GM23338 (cell line): ENCODE measurements at regions not wholly inside any gene's neighbourhood (a gene's known extent, or its start where the extent isn't known, plus 50 kb on each side); places are given as distances from the start of the nearest gene placed in this dataset.

Source experiments
- ATAC-seq: fragments of 200-7000 bp; cut with Tn5 transposase; 3 replicates; pipeline ENCODE4 v1.9.1; 2020
- DNase-seq: peaks from one replicate; pipeline ENCODE4 v3.0.0-alpha.2; 2015; ENCODE audit warnings: low spot score
- H2AFZ ChIP-seq: fragments of 200-600 bp; sonication (generic); 2 replicates; pipeline ENCODE4 v1.8.0; 2016; ENCODE audit warnings: antibody characterized with exemption, mild to moderate bottlenecking, moderate library complexity
- H3F3A ChIP-seq: fragments of 200-600 bp; sonication (generic); replicated peaks from 2 replicates; pipeline ENCODE4 v1.8.0; 2017; ENCODE audit warnings: antibody characterized with exemption, mixed run types, low read depth
- H3K27ac ChIP-seq: fragments of 200-600 bp; sonication (generic); 2 replicates; pipeline ENCODE4 v1.6.1; 2016; ENCODE audit warnings: low read depth
- H3K27me3 ChIP-seq: fragments of 200-600 bp; sonication (generic); 2 replicates; pipeline ENCODE4 v1.8.0; 2016; ENCODE audit warnings: mild to moderate bottlenecking, mixed run types, moderate library complexity; ENCODE audit not compliant: insufficient read depth
- H3K36me3 ChIP-seq: fragments of 200-600 bp; sonication (generic); 2 replicates; pipeline ENCODE4 v1.8.0; 2016; ENCODE audit warnings: mild to moderate bottlenecking; ENCODE audit not compliant: insufficient read depth
- H3K4me1 ChIP-seq: fragments of 200-600 bp; sonication (generic); 2 replicates; pipeline ENCODE4 v1.8.0; 2016; ENCODE audit warnings: mild to moderate bottlenecking, moderate library complexity; ENCODE audit not compliant: insufficient read depth
- H3K4me2 ChIP-seq: fragments of 200-600 bp; sonication (generic); 2 replicates; pipeline ENCODE4 v1.7.1; 2017; ENCODE audit warnings: mixed run types
- H3K4me3 ChIP-seq: fragments of 200-600 bp; sonication (generic); 2 replicates; pipeline ENCODE4 v1.6.1; 2016; ENCODE audit warnings: mixed run types
- H3K79me2 ChIP-seq: fragments of 200-600 bp; sonication (generic); replicated peaks from 2 replicates; pipeline ENCODE4 v1.8.0; 2017; ENCODE audit warnings: mild to moderate bottlenecking; ENCODE audit not compliant: insufficient read depth
- H3K9me2 ChIP-seq: fragments of 200-600 bp; sonication (generic); 2 replicates; pipeline ENCODE4 v1.8.0; 2017; ENCODE audit not compliant: insufficient read depth
- H4K20me1 ChIP-seq: fragments of 200-600 bp; sonication (generic); replicated peaks from 2 replicates; pipeline ENCODE4 v1.8.0; 2017; ENCODE audit warnings: mild to moderate bottlenecking; ENCODE audit not compliant: insufficient read depth
- H3K27ac Mint-ChIP-seq: 2 replicates; pipeline ENCODE4 v1.8.0; 2020; ENCODE audit warnings: inconsistent platforms, mild to moderate bottlenecking, moderate library complexity, mixed read lengths
- H3K27me3 Mint-ChIP-seq: 3 replicates; pipeline ENCODE4 v1.8.0; 2022; ENCODE audit warnings: low read depth, mild to moderate bottlenecking, moderate library complexity, mixed read lengths, inconsistent platforms; ENCODE audit not compliant: insufficient read depth, poor library complexity
- H3K36me3 Mint-ChIP-seq: 3 replicates; pipeline ENCODE4 v1.8.0; 2021; ENCODE audit warnings: low read depth, mild to moderate bottlenecking, inconsistent platforms, moderate library complexity, mixed read lengths
- H3K4me1 Mint-ChIP-seq: 3 replicates; pipeline ENCODE4 v1.8.0; 2020; ENCODE audit warnings: mild to moderate bottlenecking, inconsistent platforms, mixed read lengths
- H3K4me3 Mint-ChIP-seq: 3 replicates; pipeline ENCODE4 v1.8.0; 2021; ENCODE audit warnings: moderate library complexity, mild to moderate bottlenecking, inconsistent platforms, mixed read lengths
- H3K9me3 Mint-ChIP-seq: 3 replicates; pipeline ENCODE4 v1.8.0; 2020; ENCODE audit warnings: moderate library complexity, mild to moderate bottlenecking, inconsistent platforms, mixed read lengths
- CREB1 ChIP-seq: fragments of 250-450 bp; sonication (Bioruptor Pico); IDR thresholded peaks from 2 replicates; pipeline ENCODE4 v1.5.0; 2020; ENCODE audit warnings: low read depth, mild to moderate bottlenecking, moderate library complexity
- CTCF ChIP-seq, 2 experiments: fragments of 200-600 bp in 1 of 2; sonication (generic) in 1 of 2; conservative IDR thresholded peaks; 2 replicates each; pipeline versions ENCODE4 v1.5.1 to v1.6.1; 2016 to 2017; ENCODE audit warnings: antibody characterized with exemption in 2 of 2, low read depth in 2 of 2, mild to moderate bottlenecking in 2 of 2, moderate library complexity in 1 of 2
- ETS1 ChIP-seq: IDR thresholded peaks from 2 replicates; pipeline ENCODE4 v1.6.1; 2016; ENCODE audit warnings: antibody characterized with exemption
- EZH2phosphoT487 ChIP-seq: fragments of 200-600 bp; sonication (generic); IDR thresholded peaks from one replicate; pipeline ENCODE4 v1.8.1; 2018; ENCODE audit warnings: antibody characterized with exemption; ENCODE audit not compliant: unreplicated experiment
- JUNB ChIP-seq: IDR thresholded peaks from one replicate; pipeline ENCODE4 v1.6.1; 2016; ENCODE audit warnings: antibody characterized with exemption; ENCODE audit not compliant: unreplicated experiment
- NANOG ChIP-seq: IDR thresholded peaks from 2 replicates; pipeline ENCODE4 v1.6.1; 2016; ENCODE audit warnings: antibody characterized with exemption, borderline replicate concordance
- POLR2AphosphoS5 ChIP-seq: IDR thresholded peaks from 2 replicates; pipeline ENCODE4 v1.6.1; 2016; ENCODE audit warnings: antibody characterized with exemption, low read depth
- REST ChIP-seq: IDR thresholded peaks from one replicate; pipeline ENCODE4 v1.6.1; 2018; ENCODE audit warnings: antibody characterized with exemption; ENCODE audit not compliant: unreplicated experiment
- STAT1 ChIP-seq: IDR thresholded peaks from one replicate; pipeline ENCODE4 v1.6.1; 2016; ENCODE audit warnings: antibody characterized with exemption; ENCODE audit not compliant: unreplicated experiment
- ZNF114 ChIP-seq: fragments of 250-450 bp; sonication (Bioruptor Pico); IDR thresholded peaks from 2 replicates; pipeline ENCODE4 v1.5.0; 2020; ENCODE audit warnings: mild to moderate bottlenecking, moderate library complexity
- ZNF462 ChIP-seq: fragments of 250-450 bp; sonication (Bioruptor Pico); IDR thresholded peaks from 2 replicates; pipeline ENCODE4 v1.5.0; 2020; ENCODE audit warnings: mild to moderate bottlenecking, moderate library complexity

GRCh38 chr7:32158751-32159745 lies 88.8 kb upstream of the PDE1C start:
- TF ChIP-seq NANOG, result no peak
- TF ChIP-seq CREB1 (CRISPR knock-in tag), result no peak
- TF ChIP-seq POLR2AphosphoS5, result no peak
- TF ChIP-seq EZH2phosphoT487, result no peak
- no peak for TF ChIP-seq ZNF462 (CRISPR knock-in tag)
- no peak for TF ChIP-seq CTCF (conservative IDR thresholded peaks at IDR 0.05; ENCODE audit: low read depth in 2 of 2)
- no peak for TF ChIP-seq ZNF114 (CRISPR knock-in tag)
- no peak for TF ChIP-seq ETS1
- no peak for TF ChIP-seq REST
- TF ChIP-seq JUNB, result no peak
- TF ChIP-seq STAT1, result no peak
- no peak overlapping the region for H3K27ac ChIP-seq
- no peaks in the 10 kb centered on the region for H3K4me1 ChIP-seq
- H3K9me2 ChIP-seq, result peaks cover 5% of the 10 kb centered on the region; the same call in 1 of the 2 replicates
- no peaks in the 10 kb centered on the region for H3K79me2 ChIP-seq
- no peaks in the 10 kb centered on the region for H3K36me3 ChIP-seq
- H3K4me3 ChIP-seq, result no peak overlapping the region
- no peaks in the 10 kb centered on the region for H3K36me3 Mint-ChIP-seq
- peak overlapping the region; percentile 18; the same call in 1 of the 2 replicates for H2AFZ ChIP-seq
- no peaks in the 10 kb centered on the region for H4K20me1 ChIP-seq
- H3K9me3 Mint-ChIP-seq, result no peaks in the 10 kb centered on the region
- no peak overlapping the region for H3K27ac Mint-ChIP-seq
- H3K4me3 Mint-ChIP-seq, result no peak overlapping the region
- no peaks in the 10 kb centered on the region for H3K27me3 Mint-ChIP-seq
- no peaks in the 10 kb centered on the region for H3K27me3 ChIP-seq
- no peak overlapping the region for H3K4me2 ChIP-seq
- DNase-seq, result no peak
- H3K4me1 Mint-ChIP-seq, result peaks cover 4% of the 10 kb centered on the region; the same call in 2 of the 3 replicates
- no peak for ATAC-seq
- no peaks in the 10 kb centered on the region for H3F3A ChIP-seq
